GM12875 (cell line): ENCODE measurements at regions not wholly inside any gene's neighbourhood (a gene's known extent, or its start where the extent isn't known, plus 50 kb on each side); places are given as distances from the start of the nearest gene placed in this dataset.
"Not testable (repeated sequence)": the region's sequence is repeated elsewhere in the genome, so short reads cannot be mapped to it uniquely, and the experiment has no call there.

ENCODE experiments used
- H3K4me3 ChIP-seq: one replicate; pipeline ENCODE4 v1.5.1; 2011; ENCODE audit warnings: low read depth, low read length, control low read depth

DNA sequence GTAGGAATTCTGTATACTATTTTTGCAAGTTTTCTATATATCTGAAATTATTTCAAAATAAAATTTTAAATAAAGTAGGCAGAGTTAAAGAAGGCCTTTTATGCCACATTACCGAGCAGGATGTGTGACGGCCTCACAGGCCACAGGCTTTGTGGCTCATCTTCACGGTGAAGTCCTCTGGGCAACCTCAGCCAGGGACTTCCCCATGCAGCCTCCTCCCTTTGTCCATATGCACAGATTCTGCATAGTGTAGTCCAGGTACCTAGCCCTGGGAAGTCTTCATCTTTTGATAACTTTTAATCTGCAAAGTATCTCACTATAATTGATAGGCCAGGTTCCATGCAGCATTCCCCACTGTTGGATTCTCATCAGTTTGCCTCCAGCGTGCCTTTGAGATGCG, 62.8 kb downstream of the ARHGAP11B start:
- not testable (repeated sequence) for H3K4me3 ChIP-seq

DNA sequence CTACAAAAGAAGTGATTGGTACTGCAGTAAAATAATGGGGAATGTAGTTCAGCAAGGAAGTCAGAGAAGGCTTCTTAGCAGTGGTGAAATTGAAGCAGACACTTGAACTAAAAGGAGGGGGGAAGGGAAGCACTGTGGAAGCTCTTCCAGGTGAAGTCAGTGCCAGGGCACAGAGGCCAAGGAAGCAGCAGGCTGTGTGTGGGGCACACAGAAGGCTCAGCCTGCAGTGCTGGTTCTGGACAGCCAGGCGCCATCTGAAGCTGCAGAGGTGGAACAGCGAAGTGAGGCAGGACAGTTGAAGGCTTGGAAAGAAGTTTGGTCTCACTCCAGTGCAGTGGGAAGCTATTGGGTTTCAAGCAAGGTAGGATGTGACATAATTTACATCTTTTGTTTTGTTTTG, 64.2 kb downstream of the ARHGAP11B start:
- H3K4me3 ChIP-seq: not testable (repeated sequence)

DNA sequence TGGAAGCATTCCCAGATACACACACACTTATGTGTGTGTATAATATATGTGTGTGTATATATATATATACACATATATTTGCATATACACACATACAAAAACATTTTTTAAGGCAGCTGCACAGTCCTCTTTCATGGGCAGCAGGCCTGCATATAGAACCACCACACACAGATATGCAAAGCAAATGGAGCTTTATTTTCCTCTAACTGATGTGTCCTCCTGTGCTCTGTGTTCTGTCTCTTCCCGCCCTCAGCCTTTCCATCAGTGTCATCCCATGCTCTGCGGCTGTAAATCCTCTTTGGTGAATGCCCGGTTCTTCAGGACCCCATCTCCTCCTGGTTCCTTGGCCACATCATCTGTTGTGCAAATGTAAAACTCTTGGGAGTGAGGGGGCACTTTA, 69.9 kb downstream of the ARHGAP11B start:
- H3K4me3 ChIP-seq: not testable (repeated sequence)

GRCh38 chr15:30696439-30697314, 70.7 kb downstream of the ARHGAP11B start:
- peak overlapping the region; percentile 10 for H3K4me3 ChIP-seq

DNA sequence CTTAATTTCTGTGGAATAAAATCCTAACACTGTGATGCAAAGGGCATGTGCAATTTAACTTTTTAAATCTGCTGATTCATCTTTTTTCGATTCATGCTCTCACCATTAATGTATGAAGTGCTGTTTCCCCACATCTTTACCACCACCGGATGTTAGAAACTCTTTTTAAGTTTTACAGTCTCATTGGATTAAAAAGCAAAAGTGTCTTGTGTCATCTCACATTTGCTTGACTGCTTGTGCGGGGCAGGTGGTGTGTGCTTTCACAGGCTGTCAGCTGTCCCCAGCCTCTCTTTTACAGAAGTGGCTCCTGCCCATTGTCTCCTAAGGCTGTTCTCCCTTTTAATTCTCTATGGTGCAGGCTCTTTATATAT, 71.4 kb downstream of the ARHGAP11B start:
- not testable (repeated sequence) for H3K4me3 ChIP-seq

- H3K4me3 ChIP-seq: not testable (repeated sequence)
Measured at GRCh38 chr15:30700006-30700597, 74.2 kb downstream of the ARHGAP11B start.

- H3K4me3 ChIP-seq: not testable (repeated sequence)
Measured at GRCh38 chr15:30707976-30708685, 82.2 kb downstream of the ARHGAP11B start.

DNA sequence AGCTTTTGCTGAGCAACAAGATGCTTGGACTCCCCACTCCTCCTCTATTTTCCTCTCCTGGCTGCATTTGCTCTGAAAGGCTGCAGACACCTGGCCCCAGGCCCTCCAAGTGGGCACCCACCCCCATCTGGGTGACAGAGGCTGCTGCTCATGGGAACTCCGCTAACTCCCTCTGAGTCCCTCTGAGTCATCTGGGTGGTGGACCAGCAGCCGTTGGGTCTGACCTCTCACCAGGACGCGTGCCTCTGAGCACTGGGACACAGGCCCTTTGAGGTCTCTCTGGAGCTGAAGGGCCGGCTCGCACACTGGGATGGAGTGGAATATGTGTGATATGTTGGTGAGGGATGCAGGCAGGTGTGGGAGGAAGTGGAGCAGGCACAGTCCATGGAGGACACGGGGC, 82.9 kb downstream of the ARHGAP11B start:
- not testable (repeated sequence) for H3K4me3 ChIP-seq

- H3K4me3 ChIP-seq: not testable (repeated sequence)
Measured at GRCh38 chr15:30718038-30718643, 92.2 kb downstream of the ARHGAP11B start.

- H3K4me3 ChIP-seq: not testable (repeated sequence)
Measured at GRCh38 chr15:30719363-30719762, 93.4 kb downstream of the ARHGAP11B start.

- not testable (repeated sequence) for H3K4me3 ChIP-seq
Measured at GRCh38 chr15:30720825-30721224, 94.9 kb downstream of the ARHGAP11B start.

GRCh38 chr15:30721529-30721928, 95.6 kb downstream of the ARHGAP11B start:
- H3K4me3 ChIP-seq: not testable (repeated sequence)

GRCh38 chr15:30723540-30724175, 97.7 kb downstream of the ARHGAP11B start:
- not testable (repeated sequence) for H3K4me3 ChIP-seq

- not testable (repeated sequence) for H3K4me3 ChIP-seq
Measured at GRCh38 chr15:30729880-30730590, 104.1 kb downstream of the ARHGAP11B start.

DNA sequence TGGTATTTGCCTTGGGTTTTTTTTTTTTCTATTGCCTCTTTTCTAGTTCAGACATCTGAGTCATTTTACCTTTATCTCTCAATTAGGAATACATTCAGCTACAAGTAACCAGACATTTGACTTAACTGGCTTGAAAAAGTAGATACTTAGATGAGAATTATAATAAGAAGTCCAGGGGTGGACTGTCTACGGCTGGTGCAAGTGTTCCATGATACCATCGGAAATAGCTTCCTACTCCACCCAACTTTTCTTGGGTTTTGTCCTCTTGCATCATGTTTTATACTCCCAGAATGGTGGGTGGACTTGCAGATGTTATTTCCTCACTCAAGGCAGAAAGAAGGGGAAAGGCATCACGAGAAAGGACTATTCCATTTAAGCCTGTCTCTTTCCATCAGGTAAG, 104.7 kb downstream of the ARHGAP11B start:
- H3K4me3 ChIP-seq: not testable (repeated sequence)

DNA sequence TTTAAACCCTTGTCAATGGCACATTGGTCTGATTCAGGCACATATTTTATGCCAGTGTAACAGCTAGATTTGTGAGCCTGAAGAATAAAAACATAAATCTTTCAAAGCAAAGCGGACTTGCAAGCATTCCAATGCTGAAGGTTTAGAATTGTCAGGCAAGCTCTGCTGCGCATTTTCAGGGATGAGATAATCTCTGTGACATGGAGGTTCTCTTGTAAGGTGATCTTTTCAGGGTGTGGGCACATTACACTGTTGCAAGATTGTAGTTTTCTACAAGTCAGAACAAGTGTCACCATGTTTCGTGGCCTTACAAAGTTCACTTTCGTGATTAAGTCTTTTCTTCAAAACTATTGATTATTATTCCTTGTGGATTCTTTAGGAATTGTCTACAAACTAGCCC, 106.2 kb downstream of the ARHGAP11B start:
- H3K4me3 ChIP-seq: not testable (repeated sequence)

- not testable (repeated sequence) for H3K4me3 ChIP-seq
Measured at GRCh38 chr15:30735884-30736564, 110.1 kb downstream of the ARHGAP11B start.

DNA sequence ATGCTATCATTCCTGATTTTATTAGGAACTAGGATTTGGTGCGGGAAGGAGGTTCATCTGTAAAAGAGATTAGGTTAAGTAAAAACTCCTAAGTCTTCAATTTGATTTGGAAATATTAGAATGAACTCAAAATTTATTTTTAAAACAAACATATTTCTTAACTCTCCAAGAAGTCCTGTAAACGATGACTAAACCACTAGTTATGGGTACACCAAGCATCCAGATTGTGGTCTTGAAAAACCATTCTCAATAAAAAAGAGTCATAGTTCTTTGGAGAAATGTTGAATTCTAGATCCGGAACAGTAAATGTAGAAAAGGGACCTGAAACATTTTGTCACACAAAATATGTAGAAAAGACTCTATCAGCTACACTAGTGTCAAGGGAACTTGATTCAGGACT, 116.9 kb downstream of the ARHGAP11B start:
- H3K4me3 ChIP-seq: not testable (repeated sequence)

- not testable (repeated sequence) for H3K4me3 ChIP-seq
Measured at GRCh38 chr15:30749048-30749447, 123.1 kb downstream of the ARHGAP11B start.
